Neuronal stem cell (in vitro differentiated cells): ENCODE measurements at regions not wholly inside any gene's neighbourhood (a gene's known extent, or its start where the extent isn't known, plus 50 kb on each side); places are given as distances from the start of the nearest gene placed in this dataset.

Experiments used
- DNase-seq: peaks from one replicate; pipeline ENCODE4 v3.0.0-alpha.2; 2013; ENCODE audit warnings: low spot score
- H2AFZ ChIP-seq: one replicate; pipeline ENCODE4 v1.6.1; 2013; ENCODE audit warnings: mild to moderate bottlenecking, low read length, inconsistent platforms
- H2AK5ac ChIP-seq: 2 replicates; pipeline ENCODE4 v1.6.1; 2013; ENCODE audit warnings: low read depth, mild to moderate bottlenecking, inconsistent platforms, low read length, moderate library complexity, mixed read lengths
- H2BK120ac ChIP-seq: 2 replicates; pipeline ENCODE4 v1.6.1; 2013; ENCODE audit warnings: low read depth, mild to moderate bottlenecking, inconsistent platforms, low read length, moderate library complexity, mixed read lengths
- H2BK12ac ChIP-seq: one replicate; pipeline ENCODE4 v1.6.1; 2013; ENCODE audit warnings: low read length, inconsistent platforms
- H2BK15ac ChIP-seq: 2 replicates; pipeline ENCODE4 v1.6.1; 2013; ENCODE audit warnings: mild to moderate bottlenecking, low read length, inconsistent platforms, mixed read lengths
- H2BK5ac ChIP-seq: one replicate; pipeline ENCODE4 v1.6.1; 2013; ENCODE audit warnings: inconsistent platforms, mild to moderate bottlenecking, low read length, moderate library complexity
- H3K14ac ChIP-seq: one replicate; pipeline ENCODE4 v1.6.1; 2013; ENCODE audit warnings: low read length, inconsistent platforms
- H3K18ac ChIP-seq: 2 replicates; pipeline ENCODE4 v1.6.1; 2013; ENCODE audit warnings: low read length, inconsistent platforms
- H3K23ac ChIP-seq: 2 replicates; pipeline ENCODE4 v1.6.1; 2013; ENCODE audit warnings: low read depth, mild to moderate bottlenecking, mixed read lengths, low read length, inconsistent platforms; ENCODE audit not compliant: poor library complexity
- H3K27ac ChIP-seq: replicated peaks from 3 replicates; pipeline ENCODE4 v1.5.1; 2013; ENCODE audit warnings: low read length, inconsistent platforms
- H3K27me3 ChIP-seq, 3 experiments: 2 replicates each; pipeline ENCODE4 v1.6.1; 2013; ENCODE audit warnings: low read length in 3 of 3, mild to moderate bottlenecking in 2 of 3, inconsistent platforms in 1 of 3, low read depth in 1 of 3, mixed read lengths in 1 of 3, moderate library complexity in 1 of 3; ENCODE audit not compliant: control insufficient read depth in 3 of 3, insufficient read depth in 3 of 3
- H3K36me3 ChIP-seq, 2 donors: replicated peaks in 1 of 2; 2 replicates each; pipeline ENCODE4 v1.6.1; 2013; ENCODE audit warnings: low read length in 2 of 2; ENCODE audit not compliant: control insufficient read depth in 2 of 2, insufficient read depth in 2 of 2
- H3K4ac ChIP-seq: 2 replicates; pipeline ENCODE4 v1.6.1; 2013; ENCODE audit warnings: inconsistent platforms, mild to moderate bottlenecking, low read length, moderate library complexity
- H3K4me1 ChIP-seq, 2 donors: 1 replicate in 1 of 2; 2 replicates in 1 of 2; pipeline ENCODE4 v1.6.1; 2013; ENCODE audit warnings: low read length in 2 of 2, low read depth in 1 of 2; ENCODE audit not compliant: control insufficient read depth in 2 of 2, insufficient read depth in 1 of 2
- H3K4me2 ChIP-seq: one replicate; pipeline ENCODE4 v1.6.1; 2013; ENCODE audit warnings: mild to moderate bottlenecking, low read length, inconsistent platforms; ENCODE audit not compliant: insufficient read depth, poor library complexity, severe bottlenecking
- H3K4me3 ChIP-seq, 2 donors: 2 replicates each; pipeline ENCODE4 v1.5.1; 2013; ENCODE audit warnings: low read length in 2 of 2, mild to moderate bottlenecking in 2 of 2, inconsistent platforms in 1 of 2, moderate library complexity in 1 of 2
- H3K79me1 ChIP-seq: one replicate; pipeline ENCODE4 v1.6.1; 2013; ENCODE audit warnings: low read depth, mild to moderate bottlenecking, inconsistent platforms, low read length, moderate library complexity
- H3K9ac ChIP-seq: one replicate; pipeline ENCODE4 v1.6.1; 2013; ENCODE audit warnings: mild to moderate bottlenecking, low read depth, low read length, inconsistent platforms; ENCODE audit not compliant: poor library complexity
- H3K9me3 ChIP-seq, 2 donors: replicated peaks in 1 of 2; 2 replicates each; pipeline versions ENCODE3 to v1.6.1; 2013; ENCODE audit warnings: low read length in 2 of 2, mild to moderate bottlenecking in 2 of 2, inconsistent platforms in 1 of 2, low read depth in 1 of 2, mixed read lengths in 1 of 2, moderate library complexity in 1 of 2; ENCODE audit not compliant: control insufficient read depth in 2 of 2, insufficient read depth in 1 of 2
- H4K8ac ChIP-seq: one replicate; pipeline ENCODE4 v1.6.1; 2013; ENCODE audit warnings: low read depth, mild to moderate bottlenecking, inconsistent platforms, low read length, moderate library complexity
- H4K91ac ChIP-seq: one replicate; pipeline ENCODE4 v1.6.1; 2013; ENCODE audit warnings: low read length, low read depth, mild to moderate bottlenecking, inconsistent platforms; ENCODE audit not compliant: poor library complexity
- WGBS, 2 donors: extraction: QIAGEN DNeasy Blood & Tissue Kit; methylation state at CpG; one replicate each; pipeline ENCODE4 v1.1.7; 2013; ENCODE audit warnings: missing lambda C conversion rate in 2 of 2, mixed read lengths in 1 of 2; ENCODE audit not compliant: insufficient read length in 2 of 2, insufficient replicate concordance in 1 of 2; ENCODE audit errors: extremely low coverage in 2 of 2; 5-methylcytosine and 5-hydroxymethylcytosine counted together

GRCh38 chr11:95307286-95307685 is 76.3 kb upstream of the SESN3 start:
- Histone ChIP-seq H3K23ac (no peak overlapping the region), H4K91ac (no peak overlapping the region), H3K4me1 (peaks cover 2 to 10% of the 10 kb centered on the region in 2 donors), H2BK12ac (no peak overlapping the region), H2BK5ac (no peak overlapping the region), H3K4me3 (no peak overlapping the region), H3K79me1 (no peaks in the 10 kb centered on the region), H2BK15ac (no peak overlapping the region), H2AK5ac (no peak overlapping the region), H3K14ac (no peak overlapping the region), H3K36me3 (no peaks in the 10 kb centered on the region), H3K9me3 (no peaks in the 10 kb centered on the region), H2AFZ (no peak overlapping the region), H3K27me3 (no peaks in the 10 kb centered on the region), H3K9ac (no peak overlapping the region), H4K8ac (no peak overlapping the region), H2BK120ac (no peak overlapping the region), H3K18ac (no peak overlapping the region), H3K4me2 (no peak overlapping the region), H3K4ac (no peak overlapping the region), H3K27ac (no peak overlapping the region)
- no peak for DNase-seq
- no CpG with 5 or more reads among the region's 1 CpG for whole genome bisulfite sequencing, 2 donors

- Histone ChIP-seq H2BK12ac (no peak overlapping the region), H3K79me1 (no peaks in the 10 kb centered on the region), H3K14ac (no peak overlapping the region), H2BK5ac (no peak overlapping the region), H3K18ac (no peak overlapping the region), H2BK15ac (no peak overlapping the region), H2AK5ac (no peak overlapping the region), H2AFZ (no peak overlapping the region), H3K4me1 (peaks cover 2 to 10% of the 10 kb centered on the region in 2 donors), H2BK120ac (no peak overlapping the region), H3K23ac (no peak overlapping the region), H3K36me3 (no peaks in the 10 kb centered on the region), H3K9ac (no peak overlapping the region), H4K8ac (no peak overlapping the region), H3K4ac (no peak overlapping the region), H3K27me3 (no peaks in the 10 kb centered on the region), H3K9me3 (no peaks in the 10 kb centered on the region), H4K91ac (no peak overlapping the region), H3K4me3 (no peak overlapping the region), H3K4me2 (no peak overlapping the region), H3K27ac (no peak overlapping the region)
- no CpG with 5 or more reads among the region's 1 CpG for WGBS, 2 donors
- DNase-seq, result no peak
Measured at GRCh38 chr11:95306801-95307200, 75.8 kb upstream of the SESN3 start.

- DNase-seq, result no peak
- H2AFZ ChIP-seq, result peak overlapping the region; percentile 65
- no peak overlapping the region for H2BK12ac ChIP-seq
- no CpG with 5 or more reads among the region's 3 CpGs for WGBS, 2 donors
- no peak overlapping the region for H3K4me3 ChIP-seq
- no peaks in the 10 kb centered on the region for H3K36me3 ChIP-seq
- no peak overlapping the region for H3K18ac ChIP-seq
- no peaks in the 10 kb centered on the region for H3K9me3 ChIP-seq
- no peak overlapping the region for H3K4ac ChIP-seq
- peaks cover 2 to 10% of the 10 kb centered on the region in 2 donors for H3K4me1 ChIP-seq
- H3K23ac ChIP-seq, result no peak overlapping the region
- no peak overlapping the region for H3K27ac ChIP-seq
- H4K91ac ChIP-seq, result no peak overlapping the region
- H3K27me3 ChIP-seq, result no peaks in the 10 kb centered on the region
- H2AK5ac ChIP-seq, result no peak overlapping the region
- H3K4me2 ChIP-seq, result no peak overlapping the region
- H3K79me1 ChIP-seq, result no peaks in the 10 kb centered on the region
- H4K8ac ChIP-seq, result no peak overlapping the region
- H3K9ac ChIP-seq, result no peak overlapping the region
- no peak overlapping the region for H2BK120ac ChIP-seq
- H3K14ac ChIP-seq, result no peak overlapping the region
- H2BK5ac ChIP-seq, result no peak overlapping the region
- no peak overlapping the region for H2BK15ac ChIP-seq
Measured at GRCh38 chr11:95306123-95306522, 75.1 kb upstream of the SESN3 start.

- H3K14ac ChIP-seq, result no peak overlapping the region
- no peaks in the 10 kb centered on the region for H3K36me3 ChIP-seq
- H2AFZ ChIP-seq, result peak overlapping the region; percentile 65
- H4K8ac ChIP-seq, result no peak overlapping the region
- H3K27me3 ChIP-seq, result no peaks in the 10 kb centered on the region
- no peak overlapping the region for H3K4me2 ChIP-seq
- no peaks in the 10 kb centered on the region for H3K79me1 ChIP-seq
- H3K27ac ChIP-seq, result no peak overlapping the region
- no peak overlapping the region for H3K4me3 ChIP-seq
- no peak overlapping the region for H4K91ac ChIP-seq
- H2BK15ac ChIP-seq, result no peak overlapping the region
- peaks cover 2 to 10% of the 10 kb centered on the region in 2 donors for H3K4me1 ChIP-seq
- no peak overlapping the region for H3K4ac ChIP-seq
- H2BK120ac ChIP-seq, result no peak overlapping the region
- DNase-seq, result no peak
- H3K9me3 ChIP-seq, result no peaks in the 10 kb centered on the region
- no peak overlapping the region for H2AK5ac ChIP-seq
- H2BK5ac ChIP-seq, result no peak overlapping the region
- H3K18ac ChIP-seq, result no peak overlapping the region
- H3K9ac ChIP-seq, result no peak overlapping the region
- no peak overlapping the region for H3K23ac ChIP-seq
- WGBS, 2 donors, result no CpG with 5 or more reads among the region's 3 CpGs
- no peak overlapping the region for H2BK12ac ChIP-seq
Measured at GRCh38 chr11:95305705-95306104, 74.7 kb upstream of the SESN3 start.
